Aorta (tissue), 5 donors: ENCODE measurements at regions not wholly inside any gene's neighbourhood (a gene's known extent, or its start where the extent isn't known, plus 50 kb on each side); places are given as distances from the start of the nearest gene placed in this dataset.
"Not testable (repeated sequence)": the region's sequence is repeated elsewhere in the genome, so short reads cannot be mapped to it uniquely, and the experiment has no call there.

Experiments
- ATAC-seq: fragments of 200-7000 bp; cut with Tn5 transposase; one replicate; pipeline ENCODE4 v1.9.1; 2022; ENCODE audit warnings: moderate library complexity; ENCODE audit not compliant: low FRiP score
- DNase-seq, 2 donors: peaks; one replicate each; pipeline ENCODE4 v3.0.0-alpha.2; 2020
- H3K27ac ChIP-seq, 2 donors: one replicate each; pipeline ENCODE4 v1.5.1; 2013; ENCODE audit warnings: low read length in 2 of 2, mild to moderate bottlenecking in 2 of 2, moderate library complexity in 2 of 2, control low read depth in 1 of 2, inconsistent platforms in 1 of 2, low read depth in 1 of 2
- H3K27me3 ChIP-seq, 2 donors: one replicate each; pipeline ENCODE4 v1.6.1; 2013; ENCODE audit warnings: control low read depth in 1 of 2, low read length in 1 of 2, mild to moderate bottlenecking in 1 of 2, moderate library complexity in 1 of 2; ENCODE audit not compliant: insufficient read depth in 2 of 2, control insufficient read depth in 1 of 2
- H3K36me3 ChIP-seq, 2 donors: one replicate each; pipeline ENCODE4 v1.6.1; 2013; ENCODE audit warnings: control low read depth in 1 of 2, low read length in 1 of 2, mild to moderate bottlenecking in 1 of 2; ENCODE audit not compliant: insufficient read depth in 2 of 2, control insufficient read depth in 1 of 2
- H3K4me1 ChIP-seq, 2 donors: one replicate each; pipeline ENCODE4 v1.6.1; 2013; ENCODE audit warnings: low read length in 2 of 2, control low read depth in 1 of 2, mild to moderate bottlenecking in 1 of 2, moderate library complexity in 1 of 2; ENCODE audit not compliant: insufficient read depth in 2 of 2, control insufficient read depth in 1 of 2
- H3K4me3 ChIP-seq, 2 donors: one replicate each; pipeline ENCODE4 v1.5.1; 2013; ENCODE audit warnings: low read length in 2 of 2, control low read depth in 1 of 2, mild to moderate bottlenecking in 1 of 2
- H3K9me3 ChIP-seq: one replicate; pipeline ENCODE4 v1.6.1; 2013; ENCODE audit warnings: mild to moderate bottlenecking, low read length; ENCODE audit not compliant: control insufficient read depth
- WGBS, 2 donors: extraction: QIAGEN DNeasy Blood & Tissue Kit; methylation state at CpG; one replicate each; pipeline ENCODE4 v1.1.7; 2013; 5-methylcytosine and 5-hydroxymethylcytosine counted together
- intact Hi-C, 2 donors: fragments of 100-400 bp; cut with DNase I; formaldehyde crosslinking; loops; one replicate each; pipeline versions ENCODE4 v1.14.2 to v1.15.0; 2022
- donor health status: healthy with polysubstance abuse.
- donor health status: Bipolar disorder and iron deficiency.
- donor health status: DM: no; HTN: no; CAD: no.
- donor health status: DM: no; HTN: no; CAD: no.
- donor health status: DM: yes; HTN: yes; CAD: no.

- Histone ChIP-seq H3K4me1 (peaks cover 0 to 2% of the 10 kb centered on the region in 2 donors), H3K9me3 (no peaks in the 10 kb centered on the region), H3K27ac (no peak overlapping the region), H3K36me3 (no peaks in the 10 kb centered on the region), H3K27me3 (no peaks in the 10 kb centered on the region), H3K4me3 (no peak overlapping the region)
- intact Hi-C loops, result no loop called here
- DNase-seq, result no peak
- 79 to 82% methylated on average over 9 of the region's 9 CpGs for WGBS, 2 donors
- no peak for ATAC-seq
Measured at GRCh38 chr7:114155116-114156110, 236.6 kb upstream of the PPP1R3A start.

- Histone ChIP-seq H3K4me1 (peaks cover 0 to 2% of the 10 kb centered on the region in 2 donors), H3K36me3 (no peaks in the 10 kb centered on the region), H3K9me3 (no peaks in the 10 kb centered on the region), H3K27me3 (no peaks in the 10 kb centered on the region), H3K4me3 (no peak overlapping the region), H3K27ac (no peak overlapping the region)
- ATAC-seq, result no peak
- intact Hi-C loops, result no loop called here
- no peak for DNase-seq
Measured at GRCh38 chr7:114153700-114154099, 234.9 kb upstream of the PPP1R3A start.

GRCh38 chr7:114152314-114152938 is 233.6 kb upstream of the PPP1R3A start:
- no peak overlapping the region for H3K4me3 ChIP-seq
- intact Hi-C loops, result no loop called here
- H3K4me1 ChIP-seq, result peaks cover 0 to 2% of the 10 kb centered on the region in 2 donors
- H3K36me3 ChIP-seq, result no peaks in the 10 kb centered on the region
- no peaks in the 10 kb centered on the region for H3K27me3 ChIP-seq
- 88 to 91% methylated on average over 5 of the region's 5 CpGs for WGBS, 2 donors
- H3K27ac ChIP-seq, result no peak overlapping the region
- no peak for DNase-seq
- no peaks in the 10 kb centered on the region for H3K9me3 ChIP-seq
- no peak for ATAC-seq

- 23 to 25% methylated on average over 3 of the region's 3 CpGs for WGBS, 2 donors
- DNase-seq (no peak), ATAC-seq (no peak)
- no peak overlapping the region for H3K4me3 ChIP-seq
- H3K27me3 ChIP-seq, result no peaks in the 10 kb centered on the region
- H3K9me3 ChIP-seq, result no peaks in the 10 kb centered on the region
- intact Hi-C loops, result no loop called here
- peaks cover 0 to 2% of the 10 kb centered on the region in 2 donors for H3K4me1 ChIP-seq
- no peak overlapping the region for H3K27ac ChIP-seq
- H3K36me3 ChIP-seq, result no peaks in the 10 kb centered on the region
Measured at GRCh38 chr7:114151777-114152176, 233.0 kb upstream of the PPP1R3A start.

GRCh38 chr7:114150689-114151088 is 231.9 kb upstream of the PPP1R3A start:
- H3K27me3 ChIP-seq, result no peaks in the 10 kb centered on the region
- no peaks in the 10 kb centered on the region for H3K4me1 ChIP-seq
- H3K9me3 ChIP-seq, result no peaks in the 10 kb centered on the region
- no peak overlapping the region for H3K27ac ChIP-seq
- DNase-seq (no peak), ATAC-seq (no peak)
- WGBS, 2 donors, result 52 to 78% methylated on average over 1 of the region's 1 CpG
- intact Hi-C loops, result no loop called here
- no peaks in the 10 kb centered on the region for H3K36me3 ChIP-seq
- no peak overlapping the region for H3K4me3 ChIP-seq

- H3K36me3 ChIP-seq, result no peaks in the 10 kb centered on the region
- H3K4me3 ChIP-seq, result no peak overlapping the region
- 92 to 98% methylated on average over 3 of the region's 3 CpGs for WGBS, 2 donors
- ATAC-seq (no peak), DNase-seq (no peak)
- H3K9me3 ChIP-seq, result no peaks in the 10 kb centered on the region
- intact Hi-C loops, result no loop called here
- no peak overlapping the region for H3K27ac ChIP-seq
- no peaks in the 10 kb centered on the region for H3K4me1 ChIP-seq
- H3K27me3 ChIP-seq, result no peaks in the 10 kb centered on the region
Measured at GRCh38 chr7:114148779-114149178, 230.0 kb upstream of the PPP1R3A start.

- H3K36me3 ChIP-seq, result no peaks in the 10 kb centered on the region
- ATAC-seq (no peak), DNase-seq (no peak)
- no peaks in the 10 kb centered on the region for H3K9me3 ChIP-seq
- intact Hi-C loops, result no loop called here
- H3K4me3 ChIP-seq, result no peak overlapping the region
- no peaks in the 10 kb centered on the region for H3K27me3 ChIP-seq
- 82 to 84% methylated on average over 3 of the region's 3 CpGs for WGBS, 2 donors
- no peaks in the 10 kb centered on the region for H3K4me1 ChIP-seq
- H3K27ac ChIP-seq, result no peak overlapping the region
Measured at GRCh38 chr7:114141415-114141814, 222.6 kb upstream of the PPP1R3A start.

GRCh38 chr7:114140561-114140960 is 221.8 kb upstream of the PPP1R3A start:
- DNase-seq (no peak), ATAC-seq (no peak)
- Histone ChIP-seq H3K4me1 (no peaks in the 10 kb centered on the region), H3K9me3 (no peaks in the 10 kb centered on the region), H3K4me3 (no peak overlapping the region), H3K27ac (no peak overlapping the region), H3K36me3 (no peaks in the 10 kb centered on the region), H3K27me3 (no peaks in the 10 kb centered on the region)
- intact Hi-C loops, result no loop called here
- 96 to 98% methylated on average over 1 of the region's 1 CpG for WGBS, 2 donors

GRCh38 chr7:114139690-114140089 is 220.9 kb upstream of the PPP1R3A start:
- ATAC-seq, H3K27me3 ChIP-seq, intact Hi-C loops, H3K4me1 ChIP-seq, DNase-seq, H3K9me3 ChIP-seq, H3K36me3 ChIP-seq, H3K4me3 ChIP-seq, H3K27ac ChIP-seq: not testable (repeated sequence)
- 98 to 100% methylated on average over 5 of the region's 5 CpGs for WGBS, 2 donors
